Ishikawa (cell line): ENCODE measurements at regions not wholly inside any gene's neighbourhood (a gene's known extent, or its start where the extent isn't known, plus 50 kb on each side); places are given as distances from the start of the nearest gene placed in this dataset.

Experiments used
- CEBPB ChIP-seq: IDR thresholded peaks from 2 replicates; pipeline ENCODE4 v1.6.1; 2012
- CREB1 ChIP-seq: IDR thresholded peaks from 2 replicates; pipeline ENCODE4 v1.6.1; 2012; ENCODE audit warnings: low read depth
- EGR1 ChIP-seq: IDR thresholded peaks from 2 replicates; pipeline ENCODE4 v1.6.1; 2012
- MAX ChIP-seq: IDR thresholded peaks from 2 replicates; pipeline ENCODE4 v1.6.1; 2012
- NFIC ChIP-seq: IDR thresholded peaks from 2 replicates; pipeline ENCODE4 v1.6.1; 2012
- RAD21 ChIP-seq: IDR thresholded peaks from 2 replicates; pipeline ENCODE4 v1.6.1; 2012; ENCODE audit warnings: low read depth
- REST ChIP-seq: IDR thresholded peaks from 2 replicates; pipeline ENCODE4 v1.6.1; 2012; ENCODE audit warnings: low read depth, mild to moderate bottlenecking
- TAF1 ChIP-seq: IDR thresholded peaks from 2 replicates; pipeline ENCODE4 v1.6.1; 2012; ENCODE audit warnings: low read depth, mild to moderate bottlenecking
- TCF12 ChIP-seq: IDR thresholded peaks from 2 replicates; pipeline ENCODE4 v1.6.1; 2012; ENCODE audit warnings: low read depth
- ZBTB7A ChIP-seq: IDR thresholded peaks from 2 replicates; pipeline ENCODE4 v1.6.1; 2012; ENCODE audit warnings: low read depth

GRCh38 chr14:65798216-65798615, 385.7 kb downstream of the FUT8 start:
- TF ChIP-seq REST: no peak
- TF ChIP-seq ZBTB7A: no peak
- TF ChIP-seq TCF12: no peak
- no peak for TF ChIP-seq NFIC
- no peak for TF ChIP-seq CEBPB
- no peak for TF ChIP-seq EGR1
- no peak for TF ChIP-seq MAX
- TF ChIP-seq RAD21: no peak
- no peak for TF ChIP-seq CREB1
- TF ChIP-seq TAF1: no peak
